ENCODE measurements at regions not wholly inside any gene's neighbourhood (a gene's known extent, or its start where the extent isn't known, plus 50 kb on each side); places are given as distances from the start of the nearest gene placed in this dataset.
A peak's percentile ranks its signal among the peaks of the same experiment; 100 is the strongest.

DNA sequence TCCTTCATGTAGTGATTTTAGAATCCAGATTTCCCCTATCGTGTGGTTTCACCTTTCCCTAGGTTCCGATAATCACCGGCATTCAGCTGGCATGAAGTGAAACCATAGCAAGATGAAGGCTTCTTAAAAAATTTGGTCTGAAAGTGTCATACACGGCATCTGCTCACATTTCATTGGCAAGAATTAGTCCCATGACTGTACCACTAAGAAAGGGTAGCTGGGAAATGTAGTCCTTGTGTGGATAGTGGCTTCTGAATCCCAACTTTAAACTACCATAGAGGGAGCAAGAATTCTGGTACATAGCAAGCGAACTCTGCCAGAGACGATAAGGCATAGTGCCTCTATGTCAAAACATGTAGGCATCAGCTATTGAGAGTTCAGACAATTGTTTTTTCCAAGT, 360.1 kb upstream of the TBX3 start:
- DNase-seq, result peak; percentile 7

DNA sequence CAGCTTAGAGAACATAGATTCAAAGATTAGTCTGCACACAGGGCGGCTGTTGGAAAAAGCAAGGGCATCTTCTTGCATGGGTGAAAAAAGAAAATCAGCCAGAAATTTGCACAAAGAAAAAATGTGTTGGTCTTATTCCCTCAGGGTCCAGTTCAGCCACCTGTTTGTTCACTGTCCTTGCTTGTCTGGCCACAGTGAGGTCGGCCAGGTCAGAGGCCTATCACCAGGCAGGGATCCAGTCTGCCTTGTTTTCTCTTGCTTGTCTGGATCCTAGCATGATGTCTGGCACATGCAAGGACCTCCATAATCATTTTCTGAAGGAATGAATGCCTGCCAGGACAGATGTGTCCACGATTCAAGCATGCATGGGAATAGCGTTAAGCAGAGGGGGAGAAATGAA, 359.1 kb upstream of the TBX3 start:
- no peak for DNase-seq

DNA sequence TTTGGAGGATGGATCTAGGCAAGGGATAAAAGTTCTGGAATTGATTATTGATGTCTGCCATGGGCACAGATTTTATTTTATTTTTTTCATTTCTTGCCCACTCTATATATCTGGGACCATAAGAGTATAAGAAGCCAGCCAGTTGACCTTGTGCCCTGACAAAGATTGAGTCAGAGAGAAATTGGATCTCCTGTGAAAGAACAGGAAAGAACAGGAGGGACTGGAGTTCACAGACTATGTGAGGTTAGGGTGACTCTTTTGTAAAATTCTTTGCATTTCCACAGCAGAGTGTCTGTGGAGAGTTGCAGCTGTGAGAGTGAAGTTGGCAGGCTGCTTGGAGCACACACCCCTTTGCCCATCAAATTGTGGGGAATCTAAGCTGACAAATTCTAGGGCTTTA, 358.4 kb upstream of the TBX3 start:
- DNase-seq, result no peak

DNA sequence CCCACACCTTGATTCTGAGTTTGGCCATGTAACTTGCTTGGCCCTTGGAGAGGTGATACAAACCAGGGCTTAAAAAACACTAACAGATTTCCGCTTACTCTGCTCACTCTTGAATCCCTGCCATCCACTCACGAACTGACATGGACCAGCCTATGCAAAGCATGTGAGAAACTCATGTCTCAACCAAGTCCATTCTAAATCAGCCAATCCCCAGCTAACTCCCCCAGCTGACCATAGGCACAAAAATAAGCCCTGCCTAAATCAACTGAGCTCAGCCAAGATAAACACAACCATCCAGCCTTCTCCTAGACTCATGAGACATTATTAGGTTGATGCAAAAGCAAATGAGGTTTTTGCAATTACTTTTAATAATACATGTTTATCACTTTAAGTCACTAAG, 353.9 kb upstream of the TBX3 start:
- no peak for DNase-seq

DNA sequence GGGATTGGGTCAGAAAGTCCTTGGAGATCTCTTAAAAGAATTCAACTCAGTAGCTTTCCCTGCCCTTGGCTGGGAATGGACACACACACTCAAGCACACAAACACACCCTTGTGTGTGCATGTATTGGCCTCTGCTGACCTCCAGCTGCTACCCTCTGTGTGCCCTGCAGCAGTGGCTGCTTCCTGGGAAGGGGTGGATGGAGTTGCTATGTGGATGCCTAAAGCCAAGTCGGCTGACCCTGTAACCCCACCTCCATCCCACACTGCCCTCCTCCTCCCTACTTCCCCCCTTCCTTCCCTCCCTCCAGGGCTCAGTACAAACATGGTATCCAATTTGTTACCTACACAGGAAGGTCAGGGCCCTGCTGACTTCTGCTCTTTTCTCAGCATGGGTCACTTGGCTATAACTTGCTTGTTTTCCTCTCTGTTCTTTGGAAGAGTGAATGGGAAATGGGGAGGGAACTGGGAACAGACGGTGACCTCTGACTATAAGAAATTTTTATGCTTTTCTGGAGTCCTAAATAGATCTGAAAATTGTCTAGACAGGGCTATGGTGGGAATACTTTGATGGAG, 351.6 kb upstream of the TBX3 start:
- DNase-seq, result no peak

DNA sequence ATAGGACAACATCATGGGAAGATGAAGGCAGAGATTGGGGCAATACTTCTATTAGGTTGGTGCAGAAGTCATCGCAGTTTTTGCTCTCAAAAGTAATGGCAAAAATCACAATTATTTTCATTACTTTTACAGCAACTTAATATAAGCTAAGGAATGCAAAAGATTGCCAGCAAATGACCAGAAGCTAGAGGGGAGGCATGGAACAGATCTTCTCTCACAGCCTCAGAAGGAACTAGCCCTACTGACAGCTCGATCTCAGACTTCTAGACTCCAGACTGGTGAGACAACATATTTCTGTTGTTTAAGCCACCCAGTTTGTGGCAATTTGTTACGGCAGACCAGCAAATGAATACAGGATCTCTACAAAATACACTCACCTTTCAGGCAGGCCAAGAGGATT, 348.5 kb upstream of the TBX3 start:
- DNase-seq, result no peak

DNA sequence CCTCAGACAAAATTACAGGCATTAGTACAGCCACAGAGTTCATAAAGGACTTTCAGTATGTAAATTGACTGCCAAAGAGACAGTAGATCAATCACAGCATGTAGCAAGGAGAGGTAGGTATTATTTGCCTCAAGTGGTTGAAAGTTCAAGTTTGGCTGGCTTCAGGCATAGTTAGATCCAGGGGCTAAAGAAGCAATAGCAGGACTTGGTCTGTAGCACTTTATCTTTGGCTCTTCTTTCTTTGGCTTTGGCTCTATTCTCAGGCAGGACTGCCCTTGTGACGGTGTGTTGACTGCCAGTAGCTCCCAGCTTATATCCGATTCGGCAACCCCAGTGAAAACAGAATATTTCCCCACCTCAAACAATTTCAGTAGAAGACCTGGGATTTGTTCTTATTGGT, 346.0 kb upstream of the TBX3 start:
- DNase-seq, result no peak

DNA sequence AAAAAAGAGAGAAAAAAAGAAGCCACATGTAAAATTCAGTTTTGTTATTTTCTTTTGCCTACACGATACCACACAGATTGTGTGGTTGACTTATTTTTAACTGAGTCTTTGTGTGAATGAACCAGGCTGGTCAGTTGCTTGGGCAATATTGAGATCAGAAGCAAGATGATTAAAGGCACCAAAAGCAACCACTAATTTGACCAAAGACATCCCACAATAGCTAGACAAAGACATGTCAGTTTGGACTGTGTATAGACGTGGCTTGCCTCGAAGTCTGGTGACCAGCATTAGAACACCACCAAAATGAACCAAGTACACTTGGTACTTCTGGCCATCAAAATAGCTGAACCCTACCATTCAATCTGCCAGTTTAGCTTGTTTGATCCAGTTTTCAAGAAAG, 340.6 kb upstream of the TBX3 start:
- DNase-seq, result no peak

DNA sequence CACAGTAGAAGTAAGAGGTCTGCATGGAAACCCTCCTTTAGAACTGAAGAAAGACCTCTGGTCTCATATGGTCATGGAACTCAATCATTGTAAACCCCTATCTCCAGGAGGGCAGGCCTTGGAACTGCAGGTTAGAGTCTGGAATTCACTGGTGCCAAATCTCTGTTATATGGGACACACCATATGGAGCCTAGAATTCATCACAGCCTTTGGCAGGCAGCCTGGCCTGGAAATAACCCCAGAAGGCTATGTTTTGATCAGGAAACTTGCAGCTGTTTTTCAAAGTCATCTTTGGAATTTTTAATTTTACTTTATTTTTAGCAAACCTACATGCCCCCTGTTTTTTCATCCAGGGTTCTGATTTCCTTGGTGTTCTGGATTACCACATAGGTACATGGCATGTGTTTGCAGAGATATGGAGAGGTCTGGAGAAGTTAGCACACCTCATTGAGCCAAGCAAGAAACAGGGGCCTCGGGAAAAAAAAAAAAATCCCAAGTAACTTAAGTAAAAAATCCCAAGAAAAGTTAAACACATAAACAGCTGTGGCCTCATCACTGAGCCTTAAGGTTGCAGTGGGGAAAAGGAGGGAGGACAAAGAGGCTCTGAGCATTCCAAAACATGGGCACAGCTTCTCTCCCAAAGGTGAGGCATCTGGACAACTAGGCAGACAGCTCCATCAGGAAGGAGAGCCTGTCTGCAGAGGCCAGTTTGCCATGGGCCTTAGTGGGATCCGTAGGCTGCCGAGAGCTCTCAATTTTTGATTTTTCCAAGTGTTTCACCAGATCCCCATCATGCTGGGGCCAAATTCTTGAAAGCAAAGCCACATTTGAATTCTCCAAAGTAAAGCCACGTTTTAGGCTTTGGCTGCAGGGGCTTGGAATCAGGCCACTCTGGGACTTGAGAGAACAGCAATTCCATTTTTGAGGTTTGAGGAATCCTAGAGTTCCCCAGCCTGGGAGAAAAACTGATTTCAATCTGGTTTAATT, 339.6 kb upstream of the TBX3 start:
- DNase-seq, result peak; percentile 4

DNA sequence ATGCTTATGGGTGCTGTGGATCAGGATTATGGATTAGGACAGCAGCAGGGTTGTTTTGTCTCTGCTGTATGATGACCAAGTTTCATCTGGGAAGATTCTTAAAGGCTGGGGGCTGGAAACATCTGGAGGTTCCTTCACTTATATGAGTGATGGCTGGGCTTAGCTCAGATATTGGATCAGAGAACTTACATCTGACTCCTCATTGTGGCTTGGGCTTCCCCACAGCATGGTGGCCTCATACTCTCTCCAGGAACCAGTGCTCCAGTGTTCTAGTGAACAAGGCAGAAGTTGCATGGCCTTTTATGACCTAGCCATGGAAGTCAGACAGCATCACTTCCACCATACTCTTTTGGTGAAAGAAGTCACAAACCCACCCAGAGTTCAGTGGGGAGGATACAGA, 336.1 kb upstream of the TBX3 start:
- DNase-seq, result no peak

DNA sequence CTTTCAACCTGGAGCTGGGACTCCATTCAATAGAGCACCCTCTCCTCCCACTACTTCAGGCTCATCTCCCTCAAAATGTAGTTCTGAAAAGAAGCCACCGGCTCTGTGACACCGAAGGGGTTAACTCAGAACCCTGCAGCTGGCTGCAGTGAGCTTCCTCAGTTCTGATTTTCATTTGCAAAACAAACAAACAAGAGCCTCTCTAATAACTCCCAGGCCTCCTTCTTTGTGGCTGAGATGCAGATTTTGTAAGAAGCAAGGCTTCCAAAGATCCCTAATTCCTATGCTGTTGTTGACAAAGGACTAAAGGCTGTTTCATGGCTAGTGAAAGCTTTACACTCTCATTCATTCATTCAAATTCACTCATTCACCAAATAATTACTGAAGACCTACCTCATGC, 333.4 kb upstream of the TBX3 start:
- no peak for DNase-seq

DNA sequence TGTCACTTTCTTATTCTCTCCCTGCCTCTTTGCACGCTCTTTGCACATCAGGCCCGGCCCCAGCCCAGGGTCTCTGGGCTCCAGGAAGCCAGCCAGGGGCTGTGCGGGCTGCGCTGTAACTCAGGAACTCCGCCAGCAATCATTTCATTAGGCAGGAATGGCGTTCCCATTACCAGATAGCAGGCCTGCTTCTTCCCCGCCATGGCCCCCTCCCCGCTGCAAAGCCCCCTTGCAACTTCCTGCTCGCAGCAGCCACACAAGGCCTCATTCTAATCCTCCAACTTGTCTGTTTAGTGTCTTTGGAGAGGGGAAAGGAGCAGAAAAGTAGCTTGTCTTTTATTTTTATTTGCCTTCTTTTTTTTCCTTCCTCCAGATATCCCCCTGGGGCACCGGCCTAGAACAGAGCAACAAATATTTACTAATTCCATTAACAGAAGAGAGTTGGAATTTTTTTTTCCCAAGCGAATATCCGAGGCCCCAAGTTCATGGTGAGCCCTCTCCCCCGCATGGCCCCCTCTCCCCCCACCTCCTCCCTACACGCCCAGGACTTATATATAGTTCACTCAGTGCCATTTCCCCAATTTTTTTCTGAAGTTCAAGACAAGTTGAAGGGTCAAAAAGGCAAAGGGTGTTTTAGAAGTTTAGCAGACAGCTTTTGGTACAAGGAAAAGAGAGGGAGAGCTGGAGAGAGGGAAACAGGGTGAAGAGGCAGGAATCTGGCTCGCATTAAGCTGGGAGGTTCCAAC, 329.4 kb upstream of the TBX3 start:
- DNase-seq, result no peak

DNA sequence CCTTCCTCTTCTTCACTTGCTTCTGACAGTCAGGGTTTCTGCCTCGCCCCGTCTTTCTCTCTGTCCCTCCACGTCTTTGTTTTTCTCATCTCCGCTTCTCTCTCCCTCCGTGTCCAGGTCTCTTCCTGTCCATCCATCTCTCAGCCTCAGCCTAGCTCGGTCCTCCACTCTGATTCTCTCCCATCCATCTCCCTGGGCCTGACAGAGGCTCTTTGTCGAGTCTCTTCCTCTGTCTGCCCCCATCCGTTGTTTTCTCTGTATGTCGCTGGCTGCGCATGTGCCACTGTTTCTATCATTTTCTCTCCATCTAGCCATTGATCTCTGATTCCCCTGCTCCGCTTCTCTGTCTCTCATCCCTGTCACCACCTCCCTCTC, 328.9 kb upstream of the TBX3 start:
- DNase-seq, result no peak

DNA sequence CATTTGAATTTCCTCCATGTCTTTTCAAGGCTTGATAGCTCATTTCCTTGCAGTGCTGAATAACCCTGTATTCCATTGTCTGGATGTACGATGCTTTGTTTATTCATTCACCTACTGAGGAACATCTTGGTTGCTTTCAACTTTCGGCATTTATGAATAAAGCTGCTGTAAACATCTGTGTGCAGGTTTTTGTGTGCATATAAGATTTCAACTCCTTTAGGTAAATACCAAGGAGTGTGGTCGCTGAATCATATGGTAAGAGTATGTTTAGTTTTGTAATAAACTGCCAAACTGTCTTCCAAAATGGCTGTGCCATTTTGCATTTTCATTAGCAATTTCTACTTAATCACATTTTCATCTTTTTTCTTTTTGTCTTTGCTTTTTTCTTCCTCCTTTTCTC, 327.7 kb upstream of the TBX3 start:
- no peak for DNase-seq

DNA sequence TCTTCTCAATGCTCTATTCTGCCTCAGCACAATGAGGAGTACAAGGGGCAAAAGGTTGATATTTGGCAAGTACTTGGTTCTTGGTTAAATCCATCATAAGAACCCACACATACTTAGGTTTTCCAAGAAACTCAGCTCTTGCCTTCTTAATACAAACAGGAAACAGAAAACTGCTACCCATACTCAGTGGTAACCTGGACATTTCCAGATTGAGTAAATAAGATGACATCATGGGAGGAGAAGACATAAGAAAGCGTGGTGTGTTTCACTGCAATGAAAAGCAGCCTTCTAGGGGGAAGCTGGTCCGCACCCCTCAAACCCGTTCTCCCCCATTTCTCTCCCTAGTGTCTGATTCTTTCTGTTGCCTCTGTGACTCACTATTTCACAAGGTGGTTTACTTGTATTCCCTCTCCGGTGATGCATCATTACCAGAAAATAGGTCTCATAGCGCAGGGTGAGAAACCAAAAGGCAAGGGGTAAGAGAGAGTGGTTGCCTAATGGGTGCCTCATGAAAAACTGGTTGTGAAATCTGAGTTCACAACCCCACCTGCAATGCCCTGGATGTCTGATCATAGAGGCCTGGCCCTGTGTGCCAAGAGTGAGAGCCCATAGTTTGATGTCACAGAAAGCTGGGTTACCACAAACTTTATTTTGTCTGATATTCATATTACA, 326.5 kb upstream of the TBX3 start:
- DNase-seq, result peak; percentile 17

DNA sequence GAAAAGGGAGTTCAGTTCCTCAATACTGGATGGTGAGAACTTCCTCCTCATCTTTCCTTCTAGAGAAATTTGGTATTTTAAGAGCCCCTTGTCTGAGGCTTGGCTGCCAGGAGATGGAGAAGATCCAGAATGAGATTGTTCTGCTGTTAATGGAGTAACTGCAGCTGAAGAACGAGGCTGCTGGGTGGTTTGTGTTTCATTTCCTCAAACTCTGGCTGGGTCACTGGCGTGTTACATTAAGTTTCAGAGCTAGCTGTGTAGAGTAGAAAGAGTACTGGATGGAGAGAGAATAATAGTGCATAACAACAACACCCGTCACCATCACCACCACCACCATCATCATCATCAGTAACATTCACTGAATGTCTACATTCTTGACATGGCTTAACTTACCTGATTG, 325.0 kb upstream of the TBX3 start:
- DNase-seq, result no peak

DNA sequence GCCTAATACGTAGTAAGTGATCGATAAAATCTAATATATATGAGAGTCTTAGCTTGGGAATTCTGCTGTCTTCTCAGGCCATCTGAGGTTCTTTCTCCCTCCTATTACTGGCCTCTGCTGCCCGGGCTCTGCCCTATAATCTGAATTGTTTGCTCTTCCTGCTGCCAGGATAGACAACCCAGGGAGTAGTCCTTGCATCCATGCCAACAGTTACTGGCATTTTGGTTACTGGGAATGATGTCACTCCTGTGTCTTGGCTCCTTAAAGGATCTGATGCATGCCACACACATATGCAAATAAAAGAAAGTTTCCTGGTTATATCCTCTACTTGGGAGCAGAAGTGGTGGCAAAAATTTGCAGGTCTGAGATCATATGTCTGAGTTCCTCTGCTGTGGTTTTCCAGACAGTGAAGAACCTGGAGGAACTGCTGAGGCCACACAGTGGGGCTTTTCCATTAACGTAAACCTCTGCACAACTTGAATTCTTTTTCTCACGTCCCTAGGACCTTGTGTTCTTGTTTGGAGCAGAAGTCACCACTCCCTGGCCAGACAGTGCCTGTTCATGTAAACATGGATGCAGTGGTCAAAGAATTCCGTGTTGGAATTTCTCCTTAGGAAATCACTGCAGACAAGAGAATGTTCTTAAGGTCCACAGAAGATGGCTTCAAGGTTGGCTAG, 320.6 kb upstream of the TBX3 start:
- no peak for DNase-seq

DNA sequence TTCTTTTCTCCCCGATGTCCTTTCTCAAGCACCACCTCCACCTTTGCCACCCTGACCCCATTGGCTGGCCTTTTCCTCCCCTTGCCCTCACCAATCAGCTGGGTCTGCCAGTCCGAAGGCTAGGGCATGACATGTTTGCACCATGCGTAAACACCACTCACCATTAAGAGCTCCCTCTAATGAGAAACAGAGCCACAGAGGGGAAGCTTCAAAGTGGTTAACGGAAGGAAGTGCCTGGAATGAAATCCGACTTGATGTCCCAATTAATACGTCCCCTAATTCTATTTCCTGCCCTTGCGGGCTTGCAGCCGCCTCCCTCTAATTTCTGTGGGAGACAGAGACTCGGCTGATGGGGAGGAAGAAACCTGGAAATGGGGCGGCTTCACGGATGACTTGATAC, 318.5 kb upstream of the TBX3 start:
- DNase-seq, result no peak

DNA sequence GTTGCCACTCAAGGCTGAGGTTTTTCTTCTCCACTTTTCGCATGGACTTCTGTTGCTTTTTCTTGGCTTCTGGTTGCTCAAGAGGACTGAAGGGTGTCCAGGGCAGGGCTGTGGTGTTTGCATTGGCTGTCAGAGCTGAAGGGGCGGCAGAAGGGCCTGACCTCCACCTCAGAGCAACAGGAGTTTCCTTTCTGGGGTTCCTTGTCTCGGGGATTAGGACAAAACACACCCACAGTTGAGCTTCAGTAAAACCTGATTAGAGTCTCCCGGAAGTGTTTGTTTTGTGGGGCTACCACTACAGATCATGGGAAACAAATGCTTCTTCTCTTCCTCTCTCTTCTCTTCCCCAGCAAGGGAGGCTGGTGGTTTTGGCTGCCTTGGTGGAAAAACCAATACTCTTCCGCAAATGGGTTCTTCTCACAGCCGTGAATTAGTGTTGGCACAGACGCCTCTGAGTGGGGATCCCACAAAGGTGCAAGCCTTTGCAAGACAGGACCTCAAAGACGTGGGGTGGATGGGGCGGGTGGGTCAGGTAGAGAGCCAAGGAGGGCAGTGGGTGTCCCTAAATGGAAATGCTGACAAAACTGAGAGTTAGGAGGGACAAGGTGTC, 317.7 kb upstream of the TBX3 start:
- DNase-seq, result no peak

DNA sequence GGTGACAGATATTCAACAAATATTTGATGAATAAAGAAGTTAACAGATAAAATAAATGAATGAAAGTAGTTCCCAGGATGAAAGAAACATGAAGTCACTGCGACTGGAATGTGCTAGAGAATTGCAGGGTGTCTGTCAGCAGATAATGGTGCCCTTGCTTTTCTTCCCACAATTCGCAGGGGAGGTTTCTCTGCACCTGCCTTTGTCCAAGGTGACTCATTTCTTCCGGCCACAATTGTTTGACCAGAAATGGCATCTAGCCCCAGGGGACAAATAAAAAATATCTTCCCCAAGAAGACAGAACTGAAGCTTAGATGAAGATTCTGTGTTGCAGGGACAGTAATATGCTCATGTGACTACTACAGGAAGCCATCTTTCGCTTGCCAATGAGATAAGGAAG, 316.1 kb upstream of the TBX3 start:
- no peak for DNase-seq

DNA sequence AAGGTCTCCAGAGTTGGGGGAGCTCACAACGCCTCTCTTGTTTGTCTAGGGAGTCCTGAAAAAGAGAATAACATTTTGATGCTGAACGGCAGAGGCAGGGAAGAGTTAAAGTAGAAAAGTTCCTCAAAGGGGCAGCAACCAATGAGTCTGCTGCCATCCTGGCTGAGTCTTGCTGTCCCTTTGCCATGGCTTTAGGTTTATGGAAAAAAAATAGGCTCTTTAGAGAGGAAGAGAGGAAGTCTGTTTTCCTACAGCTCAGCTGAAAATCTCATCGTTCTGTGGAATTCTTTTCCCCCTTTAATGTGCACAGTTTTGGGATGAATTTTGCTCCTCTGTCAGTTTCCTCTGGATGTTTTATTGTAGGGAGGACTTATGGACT, 314.8 kb upstream of the TBX3 start:
- DNase-seq, result no peak

DNA sequence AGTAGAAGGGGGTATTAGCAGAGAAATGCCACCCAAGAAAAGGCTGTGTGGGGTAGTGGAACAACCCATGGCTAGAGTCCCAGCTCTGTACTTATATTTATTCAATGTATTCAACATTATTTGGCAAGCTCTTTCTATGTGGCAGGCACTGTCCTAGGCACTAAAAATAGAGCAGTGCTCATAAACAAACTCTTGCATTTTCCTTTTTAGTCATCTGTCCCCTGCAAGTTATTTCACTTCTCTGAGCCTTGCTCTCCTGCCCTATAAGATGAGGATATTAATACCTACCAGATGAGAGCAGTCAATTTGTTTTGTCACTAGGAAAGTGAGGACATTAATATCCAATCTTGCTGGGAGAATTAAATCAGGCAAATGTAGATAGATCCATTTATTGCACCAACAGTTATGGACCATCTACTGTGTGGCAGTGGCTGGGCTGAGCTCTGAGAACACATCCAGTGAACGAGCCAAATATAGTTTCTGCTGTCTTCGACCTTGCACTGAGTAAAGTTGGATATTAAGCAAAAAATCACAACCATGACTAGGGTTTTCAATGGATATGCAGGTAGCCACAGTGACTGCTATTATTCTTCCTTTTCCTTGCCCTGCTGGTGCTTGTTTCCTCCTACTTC, 314.3 kb upstream of the TBX3 start:
- DNase-seq, result no peak

Measured in HCEC 1CT (cell line).